ENCODE measurements at regions not wholly inside any gene's neighbourhood (a gene's known extent, or its start where the extent isn't known, plus 50 kb on each side); places are given as distances from the start of the nearest gene placed in this dataset.

DNA sequence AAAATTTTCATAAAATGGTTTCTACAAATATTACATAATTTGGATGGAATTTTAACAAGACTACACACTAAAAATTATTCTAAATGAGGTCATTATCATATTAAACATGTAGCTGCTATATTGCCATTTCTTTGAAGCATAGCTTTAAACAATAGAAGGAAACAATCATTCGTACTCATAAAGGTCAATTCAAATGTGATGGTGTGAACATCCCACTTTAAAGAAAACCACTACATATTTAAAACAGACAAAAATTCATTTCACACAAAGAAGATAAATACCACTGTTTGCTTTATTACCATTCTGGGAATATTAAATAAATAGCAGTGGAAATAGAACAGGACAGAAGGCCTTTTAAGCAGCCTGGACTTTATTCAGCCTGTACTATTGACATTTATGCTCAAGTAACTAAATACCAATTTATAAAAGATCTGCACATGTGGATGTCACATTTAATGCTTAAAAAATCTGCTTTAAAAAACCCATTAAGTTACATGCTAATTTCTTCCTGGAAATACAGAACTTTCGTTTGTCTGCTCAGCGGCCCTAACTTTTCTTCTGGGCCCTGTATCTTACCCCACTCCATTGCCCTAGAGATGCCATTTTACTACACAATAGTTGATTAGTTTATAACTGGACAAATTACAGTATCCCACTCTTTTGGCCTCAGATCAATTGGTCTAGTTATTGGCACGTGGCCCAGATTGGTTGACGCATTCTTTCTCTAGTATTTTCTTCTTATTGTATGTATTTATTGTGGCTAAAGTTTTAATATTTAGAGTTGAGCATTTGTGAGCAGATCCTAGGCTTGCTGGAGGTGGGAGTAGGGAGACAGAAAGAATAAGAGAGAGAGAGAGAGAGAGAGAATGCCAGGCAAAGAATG is 215.1 kb upstream of the SPRY2 start:
- 45 to 57% methylated on average over 5 of the region's 5 CpGs for WGBS, 2 donors (ENCODE audit: low coverage in 1 of 2)
- Histone ChIP-seq H3K4me3 (no peak overlapping the region), H3K27ac (no peak overlapping the region), H3K36me3 (no peaks in the 10 kb centered on the region), H3K4me1 (no peaks in the 10 kb centered on the region), H3K27me3 (no peaks in the 10 kb centered on the region), H3K9me3 (no peaks in the 10 kb centered on the region)
- no peak for ATAC-seq
- TF ChIP-seq POLR2A (IDR thresholded peaks at IDR 0.05) (no peak), POLR2AphosphoS5 (IDR thresholded peaks at IDR 0.05) (no peak), EP300 (IDR thresholded peaks at IDR 0.05) (no peak)
- TF ChIP-seq, protein P1, sequence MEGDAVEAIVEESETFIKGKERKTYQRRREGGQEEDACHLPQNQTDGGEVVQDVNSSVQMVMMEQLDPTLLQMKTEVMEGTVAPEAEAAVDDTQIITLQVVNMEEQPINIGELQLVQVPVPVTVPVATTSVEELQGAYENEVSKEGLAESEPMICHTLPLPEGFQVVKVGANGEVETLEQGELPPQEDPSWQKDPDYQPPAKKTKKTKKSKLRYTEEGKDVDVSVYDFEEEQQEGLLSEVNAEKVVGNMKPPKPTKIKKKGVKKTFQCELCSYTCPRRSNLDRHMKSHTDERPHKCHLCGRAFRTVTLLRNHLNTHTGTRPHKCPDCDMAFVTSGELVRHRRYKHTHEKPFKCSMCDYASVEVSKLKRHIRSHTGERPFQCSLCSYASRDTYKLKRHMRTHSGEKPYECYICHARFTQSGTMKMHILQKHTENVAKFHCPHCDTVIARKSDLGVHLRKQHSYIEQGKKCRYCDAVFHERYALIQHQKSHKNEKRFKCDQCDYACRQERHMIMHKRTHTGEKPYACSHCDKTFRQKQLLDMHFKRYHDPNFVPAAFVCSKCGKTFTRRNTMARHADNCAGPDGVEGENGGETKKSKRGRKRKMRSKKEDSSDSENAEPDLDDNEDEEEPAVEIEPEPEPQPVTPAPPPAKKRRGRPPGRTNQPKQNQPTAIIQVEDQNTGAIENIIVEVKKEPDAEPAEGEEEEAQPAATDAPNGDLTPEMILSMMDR (IDR thresholded peaks at IDR 0.05): no peak

DNA sequence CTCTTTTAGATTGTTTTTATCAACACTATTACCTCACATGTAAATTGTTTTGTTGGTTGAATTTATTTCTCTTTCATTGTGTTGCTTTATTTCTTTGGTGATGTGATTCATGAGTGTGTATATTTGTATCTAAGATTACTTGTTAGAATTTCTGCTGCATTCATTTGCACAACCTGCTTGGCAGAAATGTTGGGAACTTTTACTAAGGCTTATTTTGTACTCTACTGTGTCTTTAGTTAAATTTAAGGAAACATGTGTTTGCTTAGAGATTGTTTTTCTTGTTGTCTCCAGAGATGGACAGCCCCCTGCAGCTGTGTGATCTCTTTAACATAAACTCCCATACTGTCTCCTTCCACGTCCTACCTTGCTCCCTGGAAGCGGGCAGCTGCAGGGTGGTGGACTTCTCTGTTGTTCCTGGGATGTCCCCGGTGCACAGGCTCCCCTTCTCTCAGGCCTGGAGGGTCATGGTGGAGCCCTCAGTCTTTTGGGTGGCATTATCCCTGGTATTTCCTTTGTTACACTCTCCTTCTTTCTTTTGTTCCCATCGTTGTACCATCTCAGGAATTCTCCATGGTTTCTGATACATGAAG is 212.0 kb upstream of the SPRY2 start:
- H3K9me3 ChIP-seq: no peaks in the 10 kb centered on the region
- H3K27me3 ChIP-seq: no peaks in the 10 kb centered on the region
- H3K36me3 ChIP-seq: no peaks in the 10 kb centered on the region
- H3K4me3 ChIP-seq: no peak overlapping the region
- TF ChIP-seq POLR2A (IDR thresholded peaks at IDR 0.05): no peak
- TF ChIP-seq EP300 (IDR thresholded peaks at IDR 0.05): no peak
- TF ChIP-seq, protein P1 (IDR thresholded peaks at IDR 0.05): no peak
- TF ChIP-seq POLR2AphosphoS5 (IDR thresholded peaks at IDR 0.05): no peak
- no peak for ATAC-seq
- H3K27ac ChIP-seq: no peak overlapping the region
- WGBS, 2 donors (ENCODE audit: low coverage in 1 of 2): 26 to 39% methylated on average over 4 of the region's 4 CpGs
- no peaks in the 10 kb centered on the region for H3K4me1 ChIP-seq

DNA sequence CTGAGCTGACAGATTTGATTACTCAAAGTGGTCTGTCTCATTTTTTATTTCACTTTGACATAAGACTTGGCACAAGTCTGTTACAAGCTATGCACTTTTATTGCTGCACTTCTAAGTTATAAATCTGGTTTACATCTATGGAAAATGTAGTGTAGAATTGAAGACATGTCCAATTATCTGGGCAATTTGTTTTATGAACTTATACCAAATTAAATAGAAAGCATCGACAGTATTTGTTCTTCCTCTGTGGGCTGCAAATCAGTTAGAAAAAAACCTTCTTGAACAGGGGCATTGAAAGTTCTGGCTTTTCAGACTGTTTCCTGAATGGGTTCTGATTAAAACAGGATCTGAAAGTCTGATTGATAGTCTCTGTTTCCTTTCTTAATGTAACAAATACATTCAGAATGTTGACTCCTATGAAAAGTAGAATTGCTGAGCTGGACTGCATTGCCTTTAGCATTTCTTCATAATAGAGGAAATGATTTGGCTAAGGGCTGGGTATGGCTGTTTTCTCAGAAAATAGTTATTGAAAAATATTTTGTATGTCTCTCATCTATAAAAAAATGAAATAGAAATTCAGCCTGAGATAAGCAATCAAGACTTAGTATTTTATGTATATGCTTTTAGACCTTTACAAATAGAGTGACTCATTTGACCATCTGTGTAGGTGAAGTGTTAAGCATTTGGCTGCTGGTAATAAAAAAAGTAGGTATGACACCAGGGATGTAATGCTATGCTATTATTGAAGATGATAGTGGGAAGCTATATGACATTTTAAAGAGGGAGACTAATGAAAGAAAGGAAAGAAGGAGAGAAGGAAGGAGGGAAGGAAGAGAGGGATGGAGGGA is 210.9 kb upstream of the SPRY2 start:
- Histone ChIP-seq H3K9me3 (no peaks in the 10 kb centered on the region), H3K36me3 (no peaks in the 10 kb centered on the region), H3K4me3 (no peak overlapping the region), H3K4me1 (no peaks in the 10 kb centered on the region), H3K27ac (peak overlapping the region in 2 of 4 donors; percentile 4 to 9), H3K27me3 (no peaks in the 10 kb centered on the region)
- no peak for ATAC-seq
- no peak for TF ChIP-seq POLR2A (IDR thresholded peaks at IDR 0.05)
- no peak for TF ChIP-seq EP300 (IDR thresholded peaks at IDR 0.05)
- TF ChIP-seq, protein P1 (IDR thresholded peaks at IDR 0.05): no peak
- TF ChIP-seq POLR2AphosphoS5 (IDR thresholded peaks at IDR 0.05): no peak
- WGBS, 2 donors (ENCODE audit: low coverage in 1 of 2): 8 to 11% methylated on average over 1 of the region's 1 CpG

DNA sequence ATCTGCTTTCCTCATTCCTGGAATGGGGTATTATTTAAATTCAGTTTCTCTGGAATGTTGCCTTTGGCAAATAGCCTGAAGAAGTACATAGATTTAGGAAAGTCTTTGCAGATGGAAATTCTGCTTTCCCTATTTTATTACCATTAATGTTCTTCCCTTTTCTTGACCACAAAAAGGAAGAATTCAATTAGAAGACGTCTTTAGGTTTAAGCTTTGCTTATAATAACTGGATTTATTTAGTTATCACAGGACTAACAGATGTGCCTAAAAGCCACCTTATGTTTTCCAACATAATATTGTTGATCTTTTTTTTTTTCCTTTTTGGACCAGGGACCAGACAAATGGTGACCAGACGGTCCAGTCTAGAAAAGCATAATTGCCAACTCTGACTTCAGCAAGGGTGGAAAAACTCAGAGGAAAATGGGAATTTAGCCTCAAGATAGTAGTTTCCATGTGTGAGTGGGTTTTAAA is 210.1 kb upstream of the SPRY2 start:
- Histone ChIP-seq H3K4me3 (no peak overlapping the region), H3K27ac (no peak overlapping the region), H3K36me3 (no peaks in the 10 kb centered on the region), H3K9me3 (no peaks in the 10 kb centered on the region), H3K27me3 (no peaks in the 10 kb centered on the region), H3K4me1 (no peaks in the 10 kb centered on the region)
- ATAC-seq: no peak
- TF ChIP-seq, protein P1 (IDR thresholded peaks at IDR 0.05): no peak
- TF ChIP-seq POLR2A (IDR thresholded peaks at IDR 0.05) (no peak), EP300 (IDR thresholded peaks at IDR 0.05) (no peak), POLR2AphosphoS5 (IDR thresholded peaks at IDR 0.05) (no peak)
- 38 to 59% methylated on average over 2 of the region's 2 CpGs for WGBS, 2 donors (ENCODE audit: low coverage in 1 of 2)

Measured in gastroesophageal sphincter (tissue), 4 donors.